ENCODE measurements at regions not wholly inside any gene's neighbourhood (a gene's known extent, or its start where the extent isn't known, plus 50 kb on each side); places are given as distances from the start of the nearest gene placed in this dataset.

DNA sequence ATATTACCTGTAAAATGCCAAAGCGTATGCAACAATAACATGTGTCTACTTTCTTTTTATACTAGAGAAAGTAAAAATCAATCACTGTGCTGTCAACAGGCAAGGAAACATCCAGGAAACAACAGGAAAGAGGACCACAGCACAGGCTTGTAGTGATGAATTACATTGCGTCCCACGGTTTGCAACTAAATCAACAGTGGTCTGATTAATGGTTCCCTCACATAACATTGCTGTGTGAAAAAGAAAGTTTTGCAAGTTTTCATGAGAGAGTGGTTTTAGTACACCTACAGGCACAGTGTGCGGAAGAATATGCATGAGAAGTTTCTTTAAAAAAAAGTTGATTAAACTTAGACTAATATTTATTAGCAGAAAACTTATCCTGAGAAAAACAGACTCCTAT, 329.5 kb upstream of the HSF2 start (continued):
- TF ChIP-seq DLX4 (CRISPR knock-in tag; IDR thresholded peaks at IDR 0.05) (no peak), ZNF583 (CRISPR knock-in tag; IDR thresholded peaks at IDR 0.05) (no peak), HNRNPH1 (optimal IDR thresholded peaks at IDR 0.05; ENCODE audit: low read depth, low read length) (no peak), FIP1L1 (IDR thresholded peaks at IDR 0.05; ENCODE audit: low read depth, low read length, poor library complexity, severe bottlenecking) (no peak), U2AF1 (optimal IDR thresholded peaks at IDR 0.05; ENCODE audit: low read depth, low read length) (no peak), ARNT (IDR thresholded peaks at IDR 0.05) (no peak), NFATC3 (IDR thresholded peaks at IDR 0.05) (no peak), BRD4 (IDR thresholded peaks at IDR 0.05) (no peak)
- TF ChIP-seq, protein P1, sequence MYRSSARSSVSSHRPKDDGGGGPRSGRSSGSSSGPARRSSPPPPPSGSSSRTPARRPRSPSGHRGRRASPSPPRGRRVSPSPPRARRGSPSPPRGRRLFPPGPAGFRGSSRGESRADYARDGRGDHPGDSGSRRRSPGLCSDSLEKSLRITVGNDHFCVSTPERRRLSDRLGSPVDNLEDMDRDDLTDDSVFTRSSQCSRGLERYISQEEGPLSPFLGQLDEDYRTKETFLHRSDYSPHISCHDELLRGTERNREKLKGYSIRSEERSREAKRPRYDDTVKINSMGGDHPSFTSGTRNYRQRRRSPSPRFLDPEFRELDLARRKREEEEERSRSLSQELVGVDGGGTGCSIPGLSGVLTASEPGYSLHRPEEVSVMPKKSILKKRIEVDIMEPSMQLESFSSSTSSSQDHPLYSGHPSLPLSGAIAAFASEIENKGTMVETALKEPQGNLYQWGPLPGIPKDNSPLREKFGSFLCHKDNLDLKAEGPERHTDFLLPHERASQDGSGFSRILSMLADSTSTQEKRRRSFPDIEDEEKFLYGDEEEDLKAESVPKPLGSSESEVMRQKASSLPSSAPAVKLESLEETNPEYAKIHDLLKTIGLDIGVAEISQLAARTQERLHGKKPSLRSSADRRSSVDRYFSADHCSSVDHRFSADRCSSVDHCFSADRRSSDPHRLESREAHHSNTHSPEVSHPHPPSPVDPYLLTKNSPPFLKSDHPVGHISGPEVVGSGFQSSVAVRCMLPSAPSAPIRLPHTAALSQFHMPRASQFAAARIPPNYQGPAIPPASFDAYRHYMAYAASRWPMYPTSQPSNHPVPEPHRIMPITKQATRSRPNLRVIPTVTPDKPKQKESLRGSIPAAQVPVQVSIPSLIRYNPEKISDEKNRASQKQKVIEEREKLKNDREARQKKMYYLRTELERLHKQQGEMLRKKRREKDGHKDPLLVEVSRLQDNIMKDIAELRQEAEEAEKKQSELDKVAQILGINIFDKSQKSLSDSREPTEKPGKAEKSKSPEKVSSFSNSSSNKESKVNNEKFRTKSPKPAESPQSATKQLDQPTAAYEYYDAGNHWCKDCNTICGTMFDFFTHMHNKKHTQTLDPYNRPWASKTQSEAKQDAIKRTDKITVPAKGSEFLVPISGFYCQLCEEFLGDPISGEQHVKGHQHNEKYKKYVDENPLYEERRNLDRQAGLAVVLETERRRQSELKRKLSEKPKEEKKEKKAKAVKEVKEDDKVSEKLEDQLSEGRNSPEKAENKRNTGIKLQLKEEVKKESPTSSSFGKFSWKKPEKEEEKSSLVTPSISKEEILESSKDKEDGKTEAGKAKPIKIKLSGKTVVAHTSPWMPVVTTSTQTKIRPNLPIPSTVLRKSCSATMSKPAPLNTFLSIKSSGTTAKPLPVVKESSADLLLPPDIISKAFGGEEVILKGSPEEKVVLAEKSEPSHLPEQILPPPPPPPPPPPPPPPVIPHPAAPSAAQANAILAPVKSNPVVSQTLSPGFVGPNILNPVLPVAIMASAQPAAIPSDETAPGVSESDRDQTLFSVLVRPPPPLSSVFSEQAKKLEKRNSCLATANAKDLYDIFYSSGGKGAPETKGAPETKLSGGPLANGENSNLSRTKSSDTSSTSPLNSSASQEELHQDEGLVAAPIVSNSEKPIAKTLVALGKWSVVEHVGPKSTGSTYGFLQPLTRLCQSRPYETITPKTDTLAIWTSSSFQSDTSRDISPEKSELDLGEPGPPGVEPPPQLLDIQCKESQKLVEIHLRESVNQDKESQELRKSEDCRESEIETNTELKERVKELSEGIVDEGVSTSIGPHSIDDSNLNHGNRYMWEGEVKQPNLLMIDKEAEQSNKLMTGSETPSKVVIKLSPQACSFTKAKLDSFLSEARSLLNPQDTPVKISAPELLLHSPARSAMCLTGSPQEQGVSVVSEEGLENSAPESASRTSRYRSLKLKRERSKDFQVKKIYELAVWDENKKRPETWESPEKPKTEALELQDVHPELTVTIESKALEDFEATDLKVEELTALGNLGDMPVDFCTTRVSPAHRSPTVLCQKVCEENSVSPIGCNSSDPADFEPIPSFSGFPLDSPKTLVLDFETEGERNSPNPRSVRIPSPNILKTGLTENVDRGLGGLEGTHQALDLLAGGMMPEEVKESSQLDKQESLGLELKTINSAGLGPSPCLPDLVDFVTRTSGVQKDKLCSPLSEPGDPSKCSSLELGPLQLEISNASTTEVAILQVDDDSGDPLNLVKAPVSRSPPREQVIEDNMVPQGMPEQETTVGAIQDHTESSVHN (IDR thresholded peaks at IDR 0.05; ENCODE audit: borderline replicate concordance in 1 of 2, low read depth in 1 of 2), result no peak
- TF ChIP-seq, protein P2, sequence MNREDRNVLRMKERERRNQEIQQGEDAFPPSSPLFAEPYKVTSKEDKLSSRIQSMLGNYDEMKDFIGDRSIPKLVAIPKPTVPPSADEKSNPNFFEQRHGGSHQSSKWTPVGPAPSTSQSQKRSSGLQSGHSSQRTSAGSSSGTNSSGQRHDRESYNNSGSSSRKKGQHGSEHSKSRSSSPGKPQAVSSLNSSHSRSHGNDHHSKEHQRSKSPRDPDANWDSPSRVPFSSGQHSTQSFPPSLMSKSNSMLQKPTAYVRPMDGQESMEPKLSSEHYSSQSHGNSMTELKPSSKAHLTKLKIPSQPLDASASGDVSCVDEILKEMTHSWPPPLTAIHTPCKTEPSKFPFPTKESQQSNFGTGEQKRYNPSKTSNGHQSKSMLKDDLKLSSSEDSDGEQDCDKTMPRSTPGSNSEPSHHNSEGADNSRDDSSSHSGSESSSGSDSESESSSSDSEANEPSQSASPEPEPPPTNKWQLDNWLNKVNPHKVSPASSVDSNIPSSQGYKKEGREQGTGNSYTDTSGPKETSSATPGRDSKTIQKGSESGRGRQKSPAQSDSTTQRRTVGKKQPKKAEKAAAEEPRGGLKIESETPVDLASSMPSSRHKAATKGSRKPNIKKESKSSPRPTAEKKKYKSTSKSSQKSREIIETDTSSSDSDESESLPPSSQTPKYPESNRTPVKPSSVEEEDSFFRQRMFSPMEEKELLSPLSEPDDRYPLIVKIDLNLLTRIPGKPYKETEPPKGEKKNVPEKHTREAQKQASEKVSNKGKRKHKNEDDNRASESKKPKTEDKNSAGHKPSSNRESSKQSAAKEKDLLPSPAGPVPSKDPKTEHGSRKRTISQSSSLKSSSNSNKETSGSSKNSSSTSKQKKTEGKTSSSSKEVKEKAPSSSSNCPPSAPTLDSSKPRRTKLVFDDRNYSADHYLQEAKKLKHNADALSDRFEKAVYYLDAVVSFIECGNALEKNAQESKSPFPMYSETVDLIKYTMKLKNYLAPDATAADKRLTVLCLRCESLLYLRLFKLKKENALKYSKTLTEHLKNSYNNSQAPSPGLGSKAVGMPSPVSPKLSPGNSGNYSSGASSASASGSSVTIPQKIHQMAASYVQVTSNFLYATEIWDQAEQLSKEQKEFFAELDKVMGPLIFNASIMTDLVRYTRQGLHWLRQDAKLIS (CRISPR knock-in tag; IDR thresholded peaks at IDR 0.05), result no peak

All from K562 (cell line).